ENCODE measurements at regions not wholly inside any gene's neighbourhood (a gene's known extent, or its start where the extent isn't known, plus 50 kb on each side); places are given as distances from the start of the nearest gene placed in this dataset.
A peak's percentile ranks its signal among the peaks of the same experiment; 100 is the strongest.

DNA sequence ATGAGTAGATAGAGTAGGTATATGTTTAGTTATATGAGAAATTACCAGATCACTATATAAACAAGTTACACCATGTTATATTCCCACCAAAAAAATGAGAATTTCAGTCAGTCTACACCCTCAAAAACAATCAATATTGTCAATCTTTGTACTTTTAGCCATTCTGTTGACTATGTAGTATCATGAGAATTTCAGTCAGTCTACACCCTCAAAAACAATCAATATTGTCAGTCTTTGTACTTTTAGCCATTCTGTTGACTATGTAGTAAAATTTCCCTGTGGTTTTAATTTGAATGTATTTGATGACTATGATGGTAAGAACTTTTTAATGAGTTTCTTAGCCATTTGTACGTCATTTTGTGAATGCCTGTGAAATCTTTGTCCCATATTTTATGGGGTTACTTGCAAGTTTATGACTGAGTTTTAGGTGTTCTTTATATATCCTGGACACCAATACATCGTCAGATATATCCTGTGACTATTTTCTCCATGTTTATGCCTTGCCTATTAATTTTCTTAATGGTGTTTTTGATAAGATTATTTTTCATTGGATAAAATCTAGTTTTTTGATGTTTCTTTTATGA is 528.4 kb upstream of the SPHKAP start:
- DNase-seq = no peak

DNA sequence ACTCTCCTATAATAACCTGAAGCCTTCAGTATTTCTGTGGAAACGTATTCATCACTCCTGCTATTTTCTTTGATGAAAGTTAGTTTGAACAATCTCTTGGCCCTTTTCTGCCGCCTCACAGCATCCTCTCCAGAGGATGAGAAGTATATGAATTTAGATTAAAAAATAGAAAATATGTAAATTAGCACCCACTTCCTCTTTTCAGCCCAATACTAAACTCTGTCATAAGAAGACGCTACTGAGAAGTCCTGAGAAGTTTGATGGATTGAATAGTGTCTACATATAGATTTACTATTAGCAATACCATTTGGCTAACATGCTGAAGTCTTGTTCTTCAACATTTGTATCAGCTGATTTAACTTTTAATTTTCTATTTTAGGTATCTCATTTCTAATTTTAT is 526.4 kb upstream of the SPHKAP start:
- DNase-seq = no peak

DNA sequence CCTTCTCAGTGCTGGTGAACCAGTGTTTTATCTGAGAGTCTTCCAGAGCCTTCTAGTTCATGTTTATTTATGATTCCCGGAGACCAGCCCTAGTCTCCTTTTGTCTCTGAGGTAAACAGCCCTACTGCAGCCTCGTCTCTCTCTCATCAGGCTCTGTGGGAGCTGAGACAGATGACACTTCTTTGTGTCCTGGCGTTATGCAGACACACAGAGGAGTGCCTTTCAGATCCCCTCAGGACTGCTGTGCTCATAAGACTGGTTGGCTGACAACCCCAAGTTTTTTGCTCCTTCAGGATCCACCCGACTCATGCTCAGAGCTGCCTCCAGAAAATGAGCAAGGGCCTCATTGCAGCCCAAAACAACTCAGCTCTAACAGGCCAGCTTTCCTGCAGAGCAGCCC is 523.8 kb upstream of the SPHKAP start:
- DNase-seq = no peak

DNA sequence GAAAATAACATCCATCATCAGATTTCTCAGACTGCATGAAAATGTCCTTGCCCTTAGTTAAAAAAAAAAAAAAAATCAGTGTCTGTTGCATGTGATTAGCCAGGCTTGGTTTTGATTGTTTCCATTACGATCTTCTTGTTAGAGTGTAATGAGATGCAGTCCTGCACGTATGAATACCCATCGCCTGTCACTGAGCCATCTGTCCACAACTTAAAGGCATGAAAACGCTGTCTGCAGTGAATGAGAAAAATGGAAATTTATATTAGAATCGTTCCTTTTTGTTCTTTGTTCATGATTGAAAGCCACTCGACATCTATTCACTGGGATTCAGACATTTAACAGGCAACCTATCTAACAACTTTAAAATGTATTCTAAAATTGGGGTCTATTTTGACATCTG is 521.7 kb upstream of the SPHKAP start:
- no peak for DNase-seq

DNA sequence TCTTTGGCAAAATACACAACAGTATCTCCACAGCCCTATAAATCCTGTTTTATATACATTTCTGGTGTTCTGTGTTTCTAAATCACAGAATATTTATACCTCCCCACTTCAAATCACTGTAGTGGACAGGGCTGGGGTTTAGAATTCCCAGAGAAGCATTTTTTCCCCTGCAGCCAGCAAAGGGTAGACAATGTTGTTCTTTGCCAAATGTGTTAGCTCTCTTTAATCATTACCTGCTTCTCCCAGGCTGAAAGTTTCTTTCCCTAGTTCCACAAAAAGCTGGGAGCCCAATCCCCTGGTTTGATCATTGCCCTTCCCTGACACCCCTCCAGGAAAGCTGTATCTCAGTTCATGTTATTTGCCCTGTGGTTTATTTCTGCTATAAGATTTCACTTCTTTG is 520.0 kb upstream of the SPHKAP start:
- DNase-seq = no peak

DNA sequence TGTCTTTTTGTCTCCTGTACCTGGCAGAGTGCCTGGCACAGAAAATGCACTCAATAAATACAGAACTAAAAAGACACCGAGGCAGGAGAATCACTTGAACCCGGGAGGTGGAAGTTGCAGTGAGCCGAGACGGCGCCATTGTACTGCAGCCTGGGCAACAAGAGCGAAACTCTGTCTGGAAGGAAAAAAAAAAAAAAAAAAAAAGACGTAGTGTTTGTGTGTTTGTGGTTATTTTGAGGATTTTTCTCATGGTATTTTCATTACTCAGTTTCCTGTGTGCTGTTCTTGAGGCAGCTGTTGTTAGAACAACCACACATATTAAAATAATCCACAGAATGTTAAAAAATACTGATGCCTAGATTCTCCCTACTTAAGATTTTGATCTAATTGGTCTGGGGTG is 519.2 kb upstream of the SPHKAP start:
- no peak for DNase-seq

DNA sequence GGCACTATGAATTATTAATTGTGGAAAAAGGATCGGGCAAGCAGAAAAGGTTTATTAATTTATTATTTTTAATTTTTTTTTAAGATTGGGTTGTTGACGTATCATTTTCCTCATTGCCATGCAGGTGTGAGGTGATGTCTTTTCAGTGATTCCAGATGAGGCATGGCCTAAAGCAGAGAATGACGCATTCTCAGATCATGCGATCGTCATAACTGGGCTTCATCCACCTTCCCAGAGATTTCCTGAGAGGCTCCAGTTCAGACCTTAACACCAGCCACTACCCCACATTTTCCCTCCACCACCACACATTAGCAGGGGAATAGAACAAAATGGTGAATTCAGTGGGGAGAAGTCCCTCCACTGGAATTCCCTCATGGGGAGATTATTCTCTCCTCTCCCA is 518.4 kb upstream of the SPHKAP start:
- no peak for DNase-seq

DNA sequence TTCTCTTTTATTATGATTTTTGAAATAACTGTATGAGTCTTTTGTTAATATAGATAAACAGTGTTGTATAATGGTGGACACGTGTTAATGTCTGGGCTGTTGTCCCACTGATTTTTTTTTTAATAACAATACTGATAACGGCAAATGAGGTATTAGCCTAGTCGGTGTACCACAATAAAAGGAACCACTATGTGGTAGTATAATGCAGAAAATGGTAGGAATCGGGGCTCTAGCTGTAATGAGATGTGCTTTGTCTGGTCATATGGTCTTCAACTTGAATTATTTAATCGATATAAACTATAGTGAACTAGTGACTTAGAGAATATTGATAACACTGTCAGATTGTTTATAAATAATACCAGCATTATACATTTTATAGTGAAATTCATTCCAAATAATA is 517.9 kb upstream of the SPHKAP start:
- DNase-seq = no peak

DNA sequence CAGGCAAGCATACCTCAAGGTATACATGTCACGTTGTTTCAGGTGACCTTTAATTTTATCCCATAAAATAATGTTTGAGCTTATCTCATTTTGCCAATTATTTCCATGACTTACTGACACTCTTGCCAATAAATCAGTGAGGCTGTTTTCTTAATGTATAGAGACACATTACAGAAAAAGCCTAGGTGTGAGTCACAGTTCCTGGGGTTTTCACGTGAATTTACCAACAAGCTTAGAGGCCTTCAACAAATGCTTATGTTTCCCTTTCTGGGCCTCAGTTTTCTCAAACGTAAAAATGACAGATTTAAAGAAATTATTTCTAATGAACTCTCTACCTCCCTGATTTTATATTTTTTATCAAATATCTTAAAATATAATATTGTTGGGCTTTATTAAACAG is 517.5 kb upstream of the SPHKAP start:
- DNase-seq = no peak

DNA sequence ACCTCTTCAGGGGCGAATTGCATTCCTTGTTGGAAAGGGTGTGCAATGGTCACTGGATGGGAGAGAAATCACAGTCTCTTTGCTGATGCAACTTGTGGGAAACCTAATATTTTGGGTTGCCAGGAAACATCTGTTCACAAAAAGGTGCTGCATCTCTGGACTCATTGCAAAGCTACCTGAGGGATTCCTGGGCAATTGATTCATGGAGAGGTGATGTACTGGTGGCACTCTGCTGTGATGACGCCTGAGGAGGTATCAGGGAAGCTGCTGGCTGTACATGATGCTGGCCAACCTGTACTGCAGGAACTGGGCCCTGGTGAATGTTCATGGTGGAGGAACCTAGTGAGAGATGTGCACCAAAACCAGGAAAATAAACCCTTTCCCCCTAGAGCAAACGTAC is 516.0 kb upstream of the SPHKAP start:
- DNase-seq = no peak

DNA sequence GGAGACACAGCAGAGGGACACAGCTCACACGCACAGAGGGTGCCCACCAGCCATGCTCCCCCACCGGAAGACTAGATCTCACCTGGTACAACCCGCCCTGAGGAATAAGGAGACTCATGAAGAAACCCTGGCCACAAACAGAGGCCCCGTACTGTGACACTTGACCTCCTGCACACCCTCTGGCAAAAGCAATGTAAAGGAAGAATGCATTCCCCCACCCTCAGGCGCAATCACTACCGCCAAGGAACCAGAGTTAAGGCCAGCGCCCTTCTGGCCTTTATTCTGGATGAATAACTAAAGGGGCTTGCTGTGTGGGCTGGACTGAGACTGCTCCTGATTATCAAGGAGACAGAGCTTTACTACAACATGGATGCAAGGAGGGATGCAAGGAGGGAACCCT is 509.2 kb upstream of the SPHKAP start:
- no peak for DNase-seq

DNA sequence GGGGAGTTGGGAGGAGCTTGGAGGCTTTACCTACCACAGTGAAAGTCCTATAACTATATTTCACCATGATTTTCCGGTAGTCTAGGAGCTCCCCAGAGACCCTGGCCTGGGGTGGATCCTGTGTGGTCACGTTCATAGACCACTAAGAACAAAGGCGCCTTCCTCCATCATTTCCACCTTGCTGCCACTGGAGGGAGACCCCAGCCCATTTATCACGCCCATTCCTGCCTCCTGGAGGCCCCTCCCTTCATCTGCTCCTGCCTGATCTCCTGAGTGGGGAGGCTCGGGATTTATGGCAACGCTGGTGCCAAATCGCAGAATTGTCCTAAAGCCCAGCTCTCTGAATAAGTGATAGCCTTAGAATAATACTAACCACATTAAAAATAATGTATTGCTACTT is 507.6 kb upstream of the SPHKAP start:
- peak in 1 of 58 donors; percentile 6 for DNase-seq

DNA sequence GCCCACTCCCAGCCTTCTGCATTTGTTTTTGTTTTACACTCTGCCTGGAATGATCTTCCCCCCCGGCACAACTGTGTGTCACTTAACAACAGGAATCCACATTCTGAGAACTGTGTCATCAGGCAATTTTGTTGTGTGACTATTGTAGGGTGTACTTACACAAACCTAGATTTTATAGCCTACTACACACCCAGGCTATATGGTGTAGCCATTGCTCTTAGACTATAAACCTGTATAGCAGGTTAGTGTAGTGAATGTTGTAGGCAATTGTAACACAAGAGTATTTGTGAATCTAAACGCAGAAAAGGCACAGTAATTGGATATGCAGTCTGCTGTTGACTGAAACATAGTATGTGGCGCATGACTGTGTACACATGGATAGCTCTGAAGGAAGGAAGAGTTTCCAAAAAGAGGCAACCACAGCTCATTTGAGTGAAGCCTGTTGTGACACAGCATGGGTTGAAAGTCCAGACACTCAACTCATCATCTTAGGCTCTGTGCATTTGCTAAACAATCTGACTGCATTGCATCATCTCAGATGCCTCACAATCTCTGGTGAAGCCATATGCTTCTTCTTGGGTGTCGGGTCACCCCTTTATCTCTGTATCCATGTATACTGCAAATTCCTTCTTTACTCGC is 506.6 kb upstream of the SPHKAP start:
- DNase-seq = no peak

DNA sequence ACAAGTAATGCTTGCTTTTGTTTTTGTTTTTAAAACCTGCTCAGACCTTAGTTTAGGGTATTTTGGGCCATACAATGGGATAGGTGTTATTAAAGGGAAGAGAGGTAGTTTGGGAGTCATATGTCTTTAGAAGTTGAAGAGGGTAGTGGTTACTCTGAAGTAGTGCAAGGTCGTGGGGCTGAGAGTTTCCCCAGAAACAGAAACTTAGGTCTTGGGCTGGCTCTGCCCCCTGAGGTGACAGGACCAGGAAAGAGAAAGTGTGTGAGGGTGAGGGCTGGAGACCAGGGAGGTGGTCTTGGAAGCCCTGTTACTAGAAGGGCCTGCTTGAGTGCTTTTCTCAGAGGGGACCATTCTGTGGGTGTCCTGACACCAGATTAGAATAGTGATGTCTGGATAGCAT is 500.5 kb upstream of the SPHKAP start:
- no peak for DNase-seq

DNA sequence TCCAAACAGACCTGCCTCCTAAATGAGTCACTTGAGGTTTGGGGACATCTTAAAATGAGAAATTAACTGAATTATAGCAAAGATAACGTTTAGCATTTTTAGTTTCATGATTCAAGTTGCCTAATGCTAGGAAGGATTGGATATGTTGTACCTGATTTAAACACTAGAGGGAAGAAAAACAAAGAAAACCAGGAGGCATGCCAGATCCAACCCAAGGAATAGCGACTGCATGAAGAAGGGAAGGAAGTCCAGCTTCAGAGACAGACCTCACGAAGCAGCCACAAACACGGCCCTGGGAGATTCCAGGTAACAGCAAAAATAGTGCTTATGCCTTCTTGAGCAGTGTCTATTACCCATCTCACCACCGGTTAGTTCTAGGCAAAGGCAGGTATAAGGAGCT is 499.9 kb upstream of the SPHKAP start:
- peak in 2 of 58 donors; percentile 14 to 17 for DNase-seq

DNA sequence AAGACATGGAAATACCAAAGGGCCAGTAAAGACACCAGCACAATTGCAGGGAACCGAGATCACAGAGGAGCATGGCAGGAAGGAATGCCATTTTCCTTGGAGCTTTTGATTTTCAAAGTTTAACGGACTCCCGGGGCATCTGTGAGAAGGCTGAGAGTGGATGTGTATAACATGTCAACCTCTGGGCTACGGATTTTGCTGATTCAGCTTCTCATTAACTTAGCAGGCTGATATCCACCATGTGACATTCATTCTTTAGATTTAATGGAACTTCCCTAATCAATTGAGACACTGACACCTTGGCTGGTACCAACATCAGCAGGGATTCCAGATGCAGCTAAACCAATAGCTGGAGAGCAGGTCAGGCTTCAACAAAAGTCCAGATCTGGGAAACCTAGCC is 496.6 kb upstream of the SPHKAP start:
- no peak for DNase-seq

DNA sequence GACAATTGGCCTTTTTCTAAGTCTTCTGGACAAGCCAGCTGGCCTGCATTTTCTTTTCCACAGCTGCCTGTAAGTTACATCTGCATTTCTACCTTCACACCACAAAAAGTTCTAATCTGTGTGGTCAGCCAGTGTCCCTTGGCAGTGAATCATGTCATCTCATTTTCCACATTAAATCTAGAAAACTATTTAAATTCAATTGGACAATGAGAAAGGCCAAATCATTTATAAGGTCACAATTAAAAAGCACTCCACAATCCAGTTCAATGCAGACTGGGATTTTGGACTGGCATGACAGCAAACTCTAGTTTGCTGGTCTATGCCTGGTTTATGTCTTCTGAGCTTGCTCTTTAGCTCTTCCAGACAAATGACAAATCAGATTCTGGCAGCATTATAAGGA is 494.2 kb upstream of the SPHKAP start:
- no peak for DNase-seq

DNA sequence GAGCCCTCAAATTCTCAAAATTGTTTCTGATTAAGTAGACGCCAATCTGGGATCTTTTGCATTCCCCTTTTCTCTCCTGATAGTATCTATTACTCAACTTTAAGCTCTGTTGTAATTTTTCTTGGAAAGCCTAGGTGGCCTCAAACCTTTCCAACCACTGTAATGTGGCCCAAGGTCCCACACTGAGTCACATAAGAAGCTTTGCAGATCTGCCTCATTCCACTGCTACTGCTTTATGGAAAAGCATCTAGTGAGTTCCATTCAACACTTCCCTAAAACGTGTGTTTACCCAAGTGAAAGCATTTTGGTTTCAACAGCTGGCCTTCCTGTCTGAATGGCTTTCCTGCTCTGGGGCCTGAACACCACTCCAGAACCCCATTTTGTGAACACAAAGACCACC is 493.6 kb upstream of the SPHKAP start:
- DNase-seq = no peak

DNA sequence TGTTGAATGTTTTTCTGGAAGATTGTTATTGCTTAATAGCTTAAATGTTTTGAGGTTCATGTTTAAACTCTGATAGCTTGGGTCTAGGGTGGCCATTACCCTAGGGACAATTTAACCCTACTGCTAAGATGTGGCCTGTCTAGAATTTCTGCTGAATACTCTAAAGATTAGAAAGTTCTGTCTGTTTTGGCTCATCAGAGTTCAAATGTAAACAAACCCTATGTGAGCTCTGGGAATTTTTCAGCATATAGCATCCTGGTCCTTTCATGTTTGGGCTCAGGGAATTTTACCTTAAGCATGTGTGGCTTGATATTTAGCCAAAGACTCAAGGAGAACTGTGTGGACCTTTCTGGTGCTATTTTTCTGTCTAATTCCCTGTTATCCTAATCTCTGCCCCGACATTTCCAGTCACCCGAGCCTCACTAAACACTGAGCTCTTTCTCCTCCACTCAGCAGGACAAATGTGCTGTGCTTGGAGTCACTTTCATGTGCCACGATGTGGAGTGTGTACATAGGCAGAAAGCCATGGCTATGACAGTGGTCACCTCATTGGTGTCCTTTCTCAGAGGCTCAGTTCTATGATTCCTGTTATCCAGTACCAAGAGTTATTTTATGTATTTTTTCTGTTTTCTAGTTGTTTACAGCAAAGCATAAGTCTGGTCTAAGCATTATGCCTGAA is 492.5 kb upstream of the SPHKAP start:
- DNase-seq = no peak

DNA sequence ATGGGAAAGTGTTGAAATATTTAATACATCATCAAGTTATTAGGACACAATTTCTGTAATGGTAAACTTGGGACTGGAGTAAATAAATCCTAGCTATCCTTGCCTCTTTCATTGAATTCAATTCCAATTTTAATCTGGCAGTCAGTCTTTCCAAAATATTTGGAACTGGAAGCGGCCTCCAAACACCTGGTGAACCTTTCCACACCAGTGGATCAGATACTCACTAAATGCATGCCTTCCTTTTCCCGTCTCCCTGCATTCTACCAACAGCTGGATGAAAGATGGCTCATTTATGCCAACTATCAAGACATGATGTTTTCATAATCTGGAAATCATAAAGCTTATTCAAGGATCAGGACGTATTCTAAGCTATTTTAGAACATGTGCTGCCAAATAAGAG is 488.2 kb upstream of the SPHKAP start:
- no peak for DNase-seq

DNA sequence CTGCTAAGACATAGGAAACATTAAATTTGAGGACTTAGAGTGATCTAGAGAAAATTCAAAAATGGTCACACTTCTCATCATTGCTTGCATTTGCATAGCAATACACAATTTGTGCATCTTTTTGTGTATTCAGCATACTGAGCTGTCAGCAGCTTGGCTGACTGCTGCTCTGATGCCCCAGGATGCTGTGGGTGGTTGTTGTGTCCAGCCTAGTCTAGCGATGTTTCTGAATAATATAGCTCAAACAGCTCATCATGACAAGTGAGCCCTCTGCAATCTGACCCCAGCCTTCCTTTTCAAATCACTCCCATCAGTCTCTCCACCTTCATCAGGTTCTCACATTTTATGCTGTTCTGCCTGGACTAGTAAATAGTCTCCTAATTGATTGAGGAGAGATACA is 483.7 kb upstream of the SPHKAP start:
- no peak for DNase-seq

DNA sequence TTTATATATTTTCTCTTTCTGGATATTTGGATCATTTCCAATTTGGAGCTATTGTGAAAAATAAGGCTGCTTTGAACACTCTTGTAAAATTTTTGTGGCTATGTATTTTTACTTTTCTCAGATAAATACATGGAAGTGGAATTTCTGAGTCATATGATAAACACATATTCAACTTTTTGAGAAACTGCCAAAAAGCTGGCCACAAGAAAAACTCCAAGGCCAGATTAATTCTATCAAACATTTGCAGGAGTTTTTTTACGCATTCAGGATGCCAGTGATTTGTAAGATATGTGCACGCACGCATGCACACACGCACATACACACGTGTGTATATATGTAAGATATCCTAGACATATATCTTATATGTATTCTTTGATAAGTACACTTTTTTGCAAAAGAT is 477.5 kb upstream of the SPHKAP start:
- no peak for DNase-seq

DNA sequence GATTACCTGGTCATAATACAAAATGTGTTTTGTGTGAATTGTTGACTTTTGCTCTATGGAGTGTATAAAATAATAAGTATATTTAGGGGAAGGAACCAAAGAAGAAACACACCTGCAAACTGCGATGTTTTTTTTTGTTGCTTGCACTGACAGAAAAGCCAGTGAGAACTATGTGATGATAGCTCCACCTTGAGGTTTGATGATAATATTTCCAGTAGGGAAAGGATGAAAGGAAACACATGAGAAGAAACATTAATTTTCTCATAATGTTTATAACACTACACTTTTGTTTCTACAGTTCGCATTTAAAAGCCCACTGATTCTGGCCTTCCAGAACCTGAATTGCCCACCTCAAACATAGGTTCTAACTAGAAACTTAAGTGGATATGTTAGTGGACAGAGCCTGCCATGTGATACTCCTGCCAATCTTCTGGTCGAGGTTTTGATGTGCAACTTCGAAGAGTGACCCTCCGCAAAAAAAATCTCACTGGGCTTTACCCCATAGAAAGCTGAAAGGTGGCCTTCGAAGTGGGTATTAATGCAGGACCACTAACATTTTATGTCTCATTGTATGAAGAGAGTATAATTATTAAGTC is 476.4 kb upstream of the SPHKAP start:
- peak in 1 of 58 donors; percentile 15 for DNase-seq

All from anterior cingulate cortex (tissue), 58 donors.